ENCODE measurements at regions not wholly inside any gene's neighbourhood (a gene's known extent, or its start where the extent isn't known, plus 50 kb on each side); places are given as distances from the start of the nearest gene placed in this dataset.

- no peaks in the 10 kb centered on the region for H3K9me3 ChIP-seq (ENCODE audit: insufficient read depth, low read length)
- DNase-seq (ENCODE audit: low read depth, low spot score) = no peak
- peaks cover 9% of the 10 kb centered on the region for H3K36me3 ChIP-seq (ENCODE audit: insufficient read depth, insufficient read length, low read length)
- H3K4me3 ChIP-seq (ENCODE audit: insufficient read length, low read depth) = no peak overlapping the region
- no peak for TF ChIP-seq SUZ12 (IDR thresholded peaks at IDR 0.05; ENCODE audit: extremely low read depth, insufficient read depth, insufficient read length)
- no peak for TF ChIP-seq ZNF274 (IDR thresholded peaks at IDR 0.05; ENCODE audit: low read depth, low read length)
- no peak for TF ChIP-seq YY1 (IDR thresholded peaks at IDR 0.05; ENCODE audit: insufficient read depth, insufficient read length)
- H3K9ac ChIP-seq (ENCODE audit: insufficient read length, low read depth) = no peak overlapping the region
- no peaks in the 10 kb centered on the region for H3K4me1 ChIP-seq (ENCODE audit: insufficient read depth, insufficient read length)
- H3K27me3 ChIP-seq (ENCODE audit: insufficient read depth, insufficient read length) = no peaks in the 10 kb centered on the region
Observed at GRCh38 chr14:71662291-71662790, 269.9 kb upstream of the RGS6 start.

- H3K9ac ChIP-seq (ENCODE audit: insufficient read length, low read depth) = no peak overlapping the region
- no peak for DNase-seq (ENCODE audit: low read depth, low spot score)
- H3K36me3 ChIP-seq (ENCODE audit: insufficient read depth, insufficient read length, low read length) = peaks cover 9% of the 10 kb centered on the region
- H3K4me3 ChIP-seq (ENCODE audit: insufficient read length, low read depth) = no peak overlapping the region
- H3K9me3 ChIP-seq (ENCODE audit: insufficient read depth, low read length) = no peaks in the 10 kb centered on the region
- H3K4me1 ChIP-seq (ENCODE audit: insufficient read depth, insufficient read length) = no peaks in the 10 kb centered on the region
- H3K27me3 ChIP-seq (ENCODE audit: insufficient read depth, insufficient read length) = no peaks in the 10 kb centered on the region
- no peak for TF ChIP-seq ZNF274 (IDR thresholded peaks at IDR 0.05; ENCODE audit: low read depth, low read length)
- TF ChIP-seq YY1 (IDR thresholded peaks at IDR 0.05; ENCODE audit: insufficient read depth, insufficient read length) = no peak
- no peak for TF ChIP-seq SUZ12 (IDR thresholded peaks at IDR 0.05; ENCODE audit: extremely low read depth, insufficient read depth, insufficient read length)
Observed at GRCh38 chr14:71665157-71665556, 267.1 kb upstream of the RGS6 start.

DNA sequence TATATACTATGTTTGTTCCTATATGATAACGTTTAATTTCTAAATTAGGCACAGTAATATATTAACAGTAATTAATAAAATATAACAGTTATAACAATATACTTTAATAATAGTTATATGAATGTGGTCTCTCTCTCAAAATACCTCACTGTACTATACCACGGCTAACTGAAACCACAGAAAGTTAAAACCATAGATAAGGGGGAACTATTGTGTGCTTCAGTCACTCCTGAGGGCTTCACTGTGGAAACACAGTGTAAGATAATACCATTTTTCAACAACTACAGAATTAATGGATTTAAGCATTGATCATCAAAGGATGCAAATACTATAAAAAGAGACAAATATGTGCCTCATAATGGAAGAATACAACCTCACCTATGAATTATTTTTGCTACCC, 266.4 kb upstream of the RGS6 start:
- Histone ChIP-seq H3K27me3 (ENCODE audit: insufficient read depth, insufficient read length) (no peaks in the 10 kb centered on the region), H3K4me3 (ENCODE audit: insufficient read length, low read depth) (no peak overlapping the region), H3K36me3 (ENCODE audit: insufficient read depth, insufficient read length, low read length) (peaks cover 9% of the 10 kb centered on the region), H3K9me3 (ENCODE audit: insufficient read depth, low read length) (no peaks in the 10 kb centered on the region), H3K9ac (ENCODE audit: insufficient read length, low read depth) (no peak overlapping the region), H3K4me1 (ENCODE audit: insufficient read depth, insufficient read length) (no peaks in the 10 kb centered on the region)
- no peak for DNase-seq (ENCODE audit: low read depth, low spot score)
- TF ChIP-seq ZNF274 (IDR thresholded peaks at IDR 0.05; ENCODE audit: low read depth, low read length) (no peak), YY1 (IDR thresholded peaks at IDR 0.05; ENCODE audit: insufficient read depth, insufficient read length) (no peak), SUZ12 (IDR thresholded peaks at IDR 0.05; ENCODE audit: extremely low read depth, insufficient read depth, insufficient read length) (no peak)

GRCh38 chr14:71666571-71667145, 265.6 kb upstream of the RGS6 start:
- peaks cover 10% of the 10 kb centered on the region for H3K36me3 ChIP-seq (ENCODE audit: insufficient read depth, insufficient read length, low read length)
- no peak for TF ChIP-seq SUZ12 (IDR thresholded peaks at IDR 0.05; ENCODE audit: extremely low read depth, insufficient read depth, insufficient read length)
- no peak for TF ChIP-seq ZNF274 (IDR thresholded peaks at IDR 0.05; ENCODE audit: low read depth, low read length)
- no peak for TF ChIP-seq YY1 (IDR thresholded peaks at IDR 0.05; ENCODE audit: insufficient read depth, insufficient read length)
- no peak for DNase-seq (ENCODE audit: low read depth, low spot score)
- no peak overlapping the region for H3K9ac ChIP-seq (ENCODE audit: insufficient read length, low read depth)
- no peak overlapping the region for H3K4me3 ChIP-seq (ENCODE audit: insufficient read length, low read depth)
- no peaks in the 10 kb centered on the region for H3K9me3 ChIP-seq (ENCODE audit: insufficient read depth, low read length)
- no peaks in the 10 kb centered on the region for H3K4me1 ChIP-seq (ENCODE audit: insufficient read depth, insufficient read length)
- H3K27me3 ChIP-seq (ENCODE audit: insufficient read depth, insufficient read length) = no peaks in the 10 kb centered on the region

GRCh38 chr14:71668186-71668912, 263.9 kb upstream of the RGS6 start:
- Histone ChIP-seq H3K27me3 (ENCODE audit: insufficient read depth, insufficient read length) (no peaks in the 10 kb centered on the region), H3K4me1 (ENCODE audit: insufficient read depth, insufficient read length) (no peaks in the 10 kb centered on the region), H3K9me3 (ENCODE audit: insufficient read depth, low read length) (no peaks in the 10 kb centered on the region), H3K36me3 (ENCODE audit: insufficient read depth, insufficient read length, low read length) (peaks cover 17% of the 10 kb centered on the region), H3K9ac (ENCODE audit: insufficient read length, low read depth) (no peak overlapping the region), H3K4me3 (ENCODE audit: insufficient read length, low read depth) (no peak overlapping the region)
- TF ChIP-seq YY1 (IDR thresholded peaks at IDR 0.05; ENCODE audit: insufficient read depth, insufficient read length) (no peak), ZNF274 (IDR thresholded peaks at IDR 0.05; ENCODE audit: low read depth, low read length) (no peak), SUZ12 (IDR thresholded peaks at IDR 0.05; ENCODE audit: extremely low read depth, insufficient read depth, insufficient read length) (no peak)
- DNase-seq (ENCODE audit: low read depth, low spot score) = no peak

DNA sequence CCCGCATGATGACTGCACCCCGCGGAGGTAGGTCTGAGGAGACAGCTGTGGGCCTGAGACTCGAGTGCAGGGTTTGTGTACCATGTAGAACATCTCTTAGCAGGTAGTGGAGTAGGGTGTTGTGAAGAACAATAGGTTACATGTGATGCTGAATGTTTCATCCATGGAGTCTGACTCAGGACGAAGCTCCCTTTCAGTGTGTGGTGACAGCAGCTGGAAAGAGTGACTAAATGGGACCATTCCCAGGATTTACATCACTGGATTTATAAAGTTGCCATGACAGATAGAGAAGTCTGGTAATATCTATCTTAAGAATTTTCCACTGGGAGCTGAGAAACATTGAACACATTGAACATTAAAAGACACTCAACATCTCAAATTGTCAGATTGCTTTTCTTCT, 259.6 kb upstream of the RGS6 start:
- Histone ChIP-seq H3K27me3 (ENCODE audit: insufficient read depth, insufficient read length) (no peaks in the 10 kb centered on the region), H3K36me3 (ENCODE audit: insufficient read depth, insufficient read length, low read length) (peaks cover 17% of the 10 kb centered on the region), H3K9me3 (ENCODE audit: insufficient read depth, low read length) (peaks cover 3% of the 10 kb centered on the region; the same call in 1 of the 2 replicates), H3K9ac (ENCODE audit: insufficient read length, low read depth) (no peak overlapping the region), H3K4me3 (ENCODE audit: insufficient read length, low read depth) (no peak overlapping the region), H3K4me1 (ENCODE audit: insufficient read depth, insufficient read length) (no peaks in the 10 kb centered on the region)
- TF ChIP-seq YY1 (IDR thresholded peaks at IDR 0.05; ENCODE audit: insufficient read depth, insufficient read length) (no peak), ZNF274 (IDR thresholded peaks at IDR 0.05; ENCODE audit: low read depth, low read length) (no peak), SUZ12 (IDR thresholded peaks at IDR 0.05; ENCODE audit: extremely low read depth, insufficient read depth, insufficient read length) (no peak)
- DNase-seq (ENCODE audit: low read depth, low spot score) = no peak

DNA sequence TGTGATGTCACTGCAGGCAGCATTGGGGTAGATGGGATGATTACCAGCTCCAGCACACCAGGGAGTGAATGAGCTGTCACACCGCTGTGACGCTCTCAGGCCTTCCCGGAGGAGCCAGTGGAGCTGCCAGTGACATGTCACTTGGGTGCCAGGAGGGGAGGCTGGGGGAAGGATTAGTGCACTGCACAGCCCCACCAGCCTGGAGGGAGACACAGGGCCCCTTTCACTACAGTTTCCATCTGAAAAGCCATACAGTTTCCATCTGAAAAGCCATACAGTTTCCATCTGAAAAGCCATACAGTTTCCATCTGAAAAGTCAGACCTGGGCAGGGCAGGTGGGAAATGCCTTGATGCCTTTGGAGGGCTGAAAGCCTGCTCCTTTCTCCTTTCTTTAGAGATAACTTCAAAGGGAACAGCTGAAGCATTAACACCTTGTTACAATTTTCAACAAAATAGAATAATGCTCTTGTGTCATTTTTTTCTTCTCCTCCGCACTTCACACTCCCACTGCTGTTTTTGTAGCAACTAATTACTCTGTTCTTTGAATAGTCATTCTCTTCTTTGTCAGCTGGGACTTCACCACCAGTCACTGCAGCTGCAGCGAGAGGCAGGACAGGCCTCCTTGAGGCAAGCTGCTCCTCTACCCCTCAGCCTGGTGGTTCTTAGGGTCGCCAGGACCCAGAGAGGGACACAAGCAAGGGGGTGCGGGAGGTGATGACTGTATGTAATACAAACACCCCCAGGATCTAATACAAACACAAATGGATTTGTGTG, 256.9 kb upstream of the RGS6 start:
- no peak for TF ChIP-seq ZNF274 (IDR thresholded peaks at IDR 0.05; ENCODE audit: low read depth, low read length)
- TF ChIP-seq YY1 (IDR thresholded peaks at IDR 0.05; ENCODE audit: insufficient read depth, insufficient read length) = no peak
- TF ChIP-seq SUZ12 (IDR thresholded peaks at IDR 0.05; ENCODE audit: extremely low read depth, insufficient read depth, insufficient read length) = no peak
- Histone ChIP-seq H3K4me1 (ENCODE audit: insufficient read depth, insufficient read length) (no peaks in the 10 kb centered on the region), H3K36me3 (ENCODE audit: insufficient read depth, insufficient read length, low read length) (peaks cover 17% of the 10 kb centered on the region), H3K4me3 (ENCODE audit: insufficient read length, low read depth) (no peak overlapping the region), H3K9me3 (ENCODE audit: insufficient read depth, low read length) (peaks cover 3% of the 10 kb centered on the region; the same call in 1 of the 2 replicates), H3K27me3 (ENCODE audit: insufficient read depth, insufficient read length) (no peaks in the 10 kb centered on the region), H3K9ac (ENCODE audit: insufficient read length, low read depth) (no peak overlapping the region)
- peak; percentile 39 for DNase-seq (ENCODE audit: low read depth, low spot score)
